H1 (cell line): ENCODE measurements at regions not wholly inside any gene's neighbourhood (a gene's known extent, or its start where the extent isn't known, plus 50 kb on each side); places are given as distances from the start of the nearest gene placed in this dataset.

Source experiments
- CBX5 ChIP-seq: fragments of 300-800, 300-1000 bp; sonication (generic); IDR thresholded peaks from 2 replicates; pipeline ENCODE4 v1.7.1; 2016; ENCODE audit warnings: antibody characterized with exemption, low read length, low read depth
- JUND ChIP-seq: IDR thresholded peaks from 2 replicates; pipeline ENCODE4 v1.6.1; 2011; ENCODE audit warnings: mild to moderate bottlenecking, improper control_type of control experiment, low read length
- TF ChIP-seq, protein P1 (sequence below): fragments of 300-600 bp; sonication (generic); IDR thresholded peaks from 2 replicates; pipeline ENCODE4 v1.7.1; 2012; ENCODE audit warnings: low read length, moderate library complexity, mild to moderate bottlenecking, inconsistent platforms; ENCODE audit not compliant: insufficient replicate concordance

- TF ChIP-seq, protein P1, sequence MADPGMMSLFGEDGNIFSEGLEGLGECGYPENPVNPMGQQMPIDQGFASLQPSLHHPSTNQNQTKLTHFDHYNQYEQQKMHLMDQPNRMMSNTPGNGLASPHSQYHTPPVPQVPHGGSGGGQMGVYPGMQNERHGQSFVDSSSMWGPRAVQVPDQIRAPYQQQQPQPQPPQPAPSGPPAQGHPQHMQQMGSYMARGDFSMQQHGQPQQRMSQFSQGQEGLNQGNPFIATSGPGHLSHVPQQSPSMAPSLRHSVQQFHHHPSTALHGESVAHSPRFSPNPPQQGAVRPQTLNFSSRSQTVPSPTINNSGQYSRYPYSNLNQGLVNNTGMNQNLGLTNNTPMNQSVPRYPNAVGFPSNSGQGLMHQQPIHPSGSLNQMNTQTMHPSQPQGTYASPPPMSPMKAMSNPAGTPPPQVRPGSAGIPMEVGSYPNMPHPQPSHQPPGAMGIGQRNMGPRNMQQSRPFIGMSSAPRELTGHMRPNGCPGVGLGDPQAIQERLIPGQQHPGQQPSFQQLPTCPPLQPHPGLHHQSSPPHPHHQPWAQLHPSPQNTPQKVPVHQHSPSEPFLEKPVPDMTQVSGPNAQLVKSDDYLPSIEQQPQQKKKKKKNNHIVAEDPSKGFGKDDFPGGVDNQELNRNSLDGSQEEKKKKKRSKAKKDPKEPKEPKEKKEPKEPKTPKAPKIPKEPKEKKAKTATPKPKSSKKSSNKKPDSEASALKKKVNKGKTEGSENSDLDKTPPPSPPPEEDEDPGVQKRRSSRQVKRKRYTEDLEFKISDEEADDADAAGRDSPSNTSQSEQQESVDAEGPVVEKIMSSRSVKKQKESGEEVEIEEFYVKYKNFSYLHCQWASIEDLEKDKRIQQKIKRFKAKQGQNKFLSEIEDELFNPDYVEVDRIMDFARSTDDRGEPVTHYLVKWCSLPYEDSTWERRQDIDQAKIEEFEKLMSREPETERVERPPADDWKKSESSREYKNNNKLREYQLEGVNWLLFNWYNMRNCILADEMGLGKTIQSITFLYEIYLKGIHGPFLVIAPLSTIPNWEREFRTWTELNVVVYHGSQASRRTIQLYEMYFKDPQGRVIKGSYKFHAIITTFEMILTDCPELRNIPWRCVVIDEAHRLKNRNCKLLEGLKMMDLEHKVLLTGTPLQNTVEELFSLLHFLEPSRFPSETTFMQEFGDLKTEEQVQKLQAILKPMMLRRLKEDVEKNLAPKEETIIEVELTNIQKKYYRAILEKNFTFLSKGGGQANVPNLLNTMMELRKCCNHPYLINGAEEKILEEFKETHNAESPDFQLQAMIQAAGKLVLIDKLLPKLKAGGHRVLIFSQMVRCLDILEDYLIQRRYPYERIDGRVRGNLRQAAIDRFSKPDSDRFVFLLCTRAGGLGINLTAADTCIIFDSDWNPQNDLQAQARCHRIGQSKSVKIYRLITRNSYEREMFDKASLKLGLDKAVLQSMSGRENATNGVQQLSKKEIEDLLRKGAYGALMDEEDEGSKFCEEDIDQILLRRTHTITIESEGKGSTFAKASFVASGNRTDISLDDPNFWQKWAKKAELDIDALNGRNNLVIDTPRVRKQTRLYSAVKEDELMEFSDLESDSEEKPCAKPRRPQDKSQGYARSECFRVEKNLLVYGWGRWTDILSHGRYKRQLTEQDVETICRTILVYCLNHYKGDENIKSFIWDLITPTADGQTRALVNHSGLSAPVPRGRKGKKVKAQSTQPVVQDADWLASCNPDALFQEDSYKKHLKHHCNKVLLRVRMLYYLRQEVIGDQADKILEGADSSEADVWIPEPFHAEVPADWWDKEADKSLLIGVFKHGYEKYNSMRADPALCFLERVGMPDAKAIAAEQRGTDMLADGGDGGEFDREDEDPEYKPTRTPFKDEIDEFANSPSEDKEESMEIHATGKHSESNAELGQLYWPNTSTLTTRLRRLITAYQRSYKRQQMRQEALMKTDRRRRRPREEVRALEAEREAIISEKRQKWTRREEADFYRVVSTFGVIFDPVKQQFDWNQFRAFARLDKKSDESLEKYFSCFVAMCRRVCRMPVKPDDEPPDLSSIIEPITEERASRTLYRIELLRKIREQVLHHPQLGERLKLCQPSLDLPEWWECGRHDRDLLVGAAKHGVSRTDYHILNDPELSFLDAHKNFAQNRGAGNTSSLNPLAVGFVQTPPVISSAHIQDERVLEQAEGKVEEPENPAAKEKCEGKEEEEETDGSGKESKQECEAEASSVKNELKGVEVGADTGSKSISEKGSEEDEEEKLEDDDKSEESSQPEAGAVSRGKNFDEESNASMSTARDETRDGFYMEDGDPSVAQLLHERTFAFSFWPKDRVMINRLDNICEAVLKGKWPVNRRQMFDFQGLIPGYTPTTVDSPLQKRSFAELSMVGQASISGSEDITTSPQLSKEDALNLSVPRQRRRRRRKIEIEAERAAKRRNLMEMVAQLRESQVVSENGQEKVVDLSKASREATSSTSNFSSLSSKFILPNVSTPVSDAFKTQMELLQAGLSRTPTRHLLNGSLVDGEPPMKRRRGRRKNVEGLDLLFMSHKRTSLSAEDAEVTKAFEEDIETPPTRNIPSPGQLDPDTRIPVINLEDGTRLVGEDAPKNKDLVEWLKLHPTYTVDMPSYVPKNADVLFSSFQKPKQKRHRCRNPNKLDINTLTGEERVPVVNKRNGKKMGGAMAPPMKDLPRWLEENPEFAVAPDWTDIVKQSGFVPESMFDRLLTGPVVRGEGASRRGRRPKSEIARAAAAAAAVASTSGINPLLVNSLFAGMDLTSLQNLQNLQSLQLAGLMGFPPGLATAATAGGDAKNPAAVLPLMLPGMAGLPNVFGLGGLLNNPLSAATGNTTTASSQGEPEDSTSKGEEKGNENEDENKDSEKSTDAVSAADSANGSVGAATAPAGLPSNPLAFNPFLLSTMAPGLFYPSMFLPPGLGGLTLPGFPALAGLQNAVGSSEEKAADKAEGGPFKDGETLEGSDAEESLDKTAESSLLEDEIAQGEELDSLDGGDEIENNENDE = no peak
- TF ChIP-seq CBX5 = no peak
- no peak for TF ChIP-seq JUND
- TF ChIP-seq, all 59 proteins: peak for 0
Measured at GRCh38 chr1:207268337-207268736, 53.1 kb upstream of the CD55 start (continued).
